Astrocyte of the cerebellum (primary cell): ENCODE measurements at regions not wholly inside any gene's neighbourhood (a gene's known extent, or its start where the extent isn't known, plus 50 kb on each side); places are given as distances from the start of the nearest gene placed in this dataset.

Source experiments
- DNase-seq: peaks from one replicate; pipeline ENCODE4 v3.0.0-alpha.2; 2011; ENCODE audit warnings: low read depth
- H3K4me3 ChIP-seq: 2 replicates; pipeline ENCODE4 v1.5.1; 2011; ENCODE audit warnings: mild to moderate bottlenecking, low read depth, low read length, moderate library complexity
- CTCF ChIP-seq: IDR thresholded peaks from 2 replicates; pipeline ENCODE4 v1.5.1; 2012; ENCODE audit warnings: low read length, low read depth, moderate library complexity, mild to moderate bottlenecking; ENCODE audit errors: missing control alignments
- in situ Hi-C: cut with HindIII; loops from 2 replicates; pipeline ENCODE4 v1.10.0; 2017; ENCODE audit warnings: low sequenced_read_pairs

GRCh38 chr3:168338161-168338560 lies 242.4 kb upstream of the GOLIM4 start:
- DNase-seq: no peak
- TF ChIP-seq CTCF: no peak
- no peak overlapping the region for H3K4me3 ChIP-seq
- in situ Hi-C loops: no loop called here

- no peak for TF ChIP-seq CTCF
- in situ Hi-C loops: no loop called here
- DNase-seq: no peak
- no peak overlapping the region for H3K4me3 ChIP-seq
These were observed 240.6 kb upstream of the GOLIM4 start for GRCh38 chr3:168336276-168336675.

GRCh38 chr3:168333410-168333935 lies 237.7 kb upstream of the GOLIM4 start:
- in situ Hi-C loops: no loop called here
- DNase-seq: no peak
- no peak for TF ChIP-seq CTCF
- H3K4me3 ChIP-seq: no peak overlapping the region

- no peak overlapping the region for H3K4me3 ChIP-seq
- in situ Hi-C loops: no loop called here
- no peak for DNase-seq
- TF ChIP-seq CTCF: no peak
These were observed 236.0 kb upstream of the GOLIM4 start for GRCh38 chr3:168331756-168332155.

GRCh38 chr3:168330983-168331382 lies 235.3 kb upstream of the GOLIM4 start:
- no peak overlapping the region for H3K4me3 ChIP-seq
- in situ Hi-C loops: no loop called here
- no peak for TF ChIP-seq CTCF
- DNase-seq: no peak

- TF ChIP-seq CTCF: no peak
- H3K4me3 ChIP-seq: no peak overlapping the region
- in situ Hi-C loops: no loop called here
- DNase-seq: no peak
These were observed 232.1 kb upstream of the GOLIM4 start for GRCh38 chr3:168327856-168328255.

- TF ChIP-seq CTCF: no peak
- in situ Hi-C loops: no loop called here
- no peak for DNase-seq
- H3K4me3 ChIP-seq: no peak overlapping the region
These were observed 230.0 kb upstream of the GOLIM4 start for GRCh38 chr3:168325684-168326083.
